NT2/D1 (cell line): ENCODE measurements at regions not wholly inside any gene's neighbourhood (a gene's known extent, or its start where the extent isn't known, plus 50 kb on each side); places are given as distances from the start of the nearest gene placed in this dataset.

Experiments used
- SUZ12 ChIP-seq: IDR thresholded peaks from 2 replicates; pipeline ENCODE4 v1.6.1; 2011; ENCODE audit not compliant: insufficient read length, insufficient read depth; ENCODE audit errors: extremely low read depth
- YY1 ChIP-seq: IDR thresholded peaks from 2 replicates; pipeline ENCODE4 v1.6.1; 2011; ENCODE audit not compliant: insufficient read length, insufficient read depth
- ZNF274 ChIP-seq: IDR thresholded peaks from 2 replicates; pipeline ENCODE4 v1.6.1; 2011; ENCODE audit warnings: mild to moderate bottlenecking, low read depth, low read length

DNA sequence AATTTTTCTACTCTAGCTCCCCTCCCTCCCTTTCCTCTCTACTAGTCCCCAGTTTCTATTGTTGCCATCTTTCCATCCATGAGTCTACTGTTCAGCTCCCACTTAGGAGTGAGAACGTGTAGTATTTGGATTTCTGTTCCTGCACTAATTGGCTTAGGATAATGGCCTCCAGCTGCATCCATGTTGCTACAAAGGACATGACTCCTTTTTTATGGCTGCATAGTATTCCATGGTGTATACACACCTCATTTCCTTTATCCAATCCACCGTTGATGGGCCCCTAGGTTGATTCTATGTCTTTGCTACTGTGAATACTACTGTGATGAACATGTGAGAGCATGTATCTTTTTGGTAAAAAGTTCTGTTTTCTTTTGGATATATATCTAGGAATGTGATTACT is 138.9 kb upstream of the MSX2 start:
- TF ChIP-seq YY1, result no peak
- TF ChIP-seq SUZ12, result no peak
- TF ChIP-seq ZNF274, result no peak
